GM12873 (cell line): ENCODE measurements at regions not wholly inside any gene's neighbourhood (a gene's known extent, or its start where the extent isn't known, plus 50 kb on each side); places are given as distances from the start of the nearest gene placed in this dataset.

Source experiments
- CTCF ChIP-seq: IDR thresholded peaks from 2 replicates; pipeline ENCODE4 v1.5.1; 2012; ENCODE audit warnings: low read depth, mild to moderate bottlenecking, moderate library complexity, low read length, control low read depth; ENCODE audit not compliant: insufficient read depth; ENCODE audit errors: missing control alignments

DNA sequence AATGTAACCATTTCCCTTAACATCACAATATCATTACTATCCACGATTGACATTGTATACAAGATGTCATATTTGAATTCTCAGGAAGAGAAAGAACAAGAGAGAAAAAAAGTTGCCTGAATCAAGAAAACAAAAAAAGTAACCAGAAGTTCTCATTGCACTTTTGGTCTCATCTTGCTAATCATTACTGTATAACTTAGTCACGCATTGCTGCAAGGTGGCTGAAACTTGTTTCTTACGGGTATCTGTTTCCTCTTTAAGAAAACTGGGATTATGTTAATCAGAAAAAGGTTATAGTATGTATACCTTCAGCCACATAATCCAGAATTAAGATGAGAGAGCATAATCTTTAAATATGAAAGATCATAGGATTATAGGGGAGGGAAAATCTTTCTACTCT is 639.7 kb upstream of the SYT4 start:
- no peak for TF ChIP-seq CTCF

DNA sequence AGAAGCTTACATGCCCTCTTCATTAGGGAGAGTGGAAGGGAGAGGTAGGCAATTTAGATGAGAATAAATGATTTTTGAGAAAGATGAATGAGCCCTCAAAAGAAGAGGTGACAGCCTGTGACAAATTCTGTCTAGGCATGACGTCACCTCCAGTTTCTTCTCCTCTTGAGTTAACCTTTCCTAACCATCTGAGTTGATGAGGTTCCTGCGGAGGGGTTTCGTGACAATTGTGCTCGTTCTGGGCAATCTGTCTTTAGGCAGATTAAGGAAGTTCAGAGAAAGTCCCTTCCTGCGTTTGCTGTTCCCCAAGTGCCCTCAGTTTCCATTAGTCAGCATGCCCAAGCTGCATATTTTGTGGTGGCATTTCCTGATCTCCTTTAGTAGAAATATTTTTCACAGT is 640.2 kb upstream of the SYT4 start:
- TF ChIP-seq CTCF: no peak

- no peak for TF ChIP-seq CTCF
These were observed 642.3 kb upstream of the SYT4 start for GRCh38 chr18:43919551-43919950.

- no peak for TF ChIP-seq CTCF
These were observed 654.1 kb upstream of the SYT4 start for GRCh38 chr18:43931439-43931838.

GRCh38 chr18:43932140-43932539 is 654.9 kb upstream of the SYT4 start:
- TF ChIP-seq CTCF: no peak

- no peak for TF ChIP-seq CTCF
These were observed 655.9 kb upstream of the SYT4 start for GRCh38 chr18:43933177-43933576.

GRCh38 chr18:43934322-43934721 is 657.0 kb upstream of the SYT4 start:
- TF ChIP-seq CTCF: no peak
